HG02870 (cell line): ENCODE measurements at regions not wholly inside any gene's neighbourhood (a gene's known extent, or its start where the extent isn't known, plus 50 kb on each side); places are given as distances from the start of the nearest gene placed in this dataset.

Experiments used
- ATAC-seq: cut with Tn5 transposase; IDR thresholded peaks from one replicate; pipeline ENCODE4 v1.9.1; 2021; ENCODE audit warnings: mild to moderate bottlenecking, moderate library complexity; ENCODE audit not compliant: unreplicated experiment

DNA sequence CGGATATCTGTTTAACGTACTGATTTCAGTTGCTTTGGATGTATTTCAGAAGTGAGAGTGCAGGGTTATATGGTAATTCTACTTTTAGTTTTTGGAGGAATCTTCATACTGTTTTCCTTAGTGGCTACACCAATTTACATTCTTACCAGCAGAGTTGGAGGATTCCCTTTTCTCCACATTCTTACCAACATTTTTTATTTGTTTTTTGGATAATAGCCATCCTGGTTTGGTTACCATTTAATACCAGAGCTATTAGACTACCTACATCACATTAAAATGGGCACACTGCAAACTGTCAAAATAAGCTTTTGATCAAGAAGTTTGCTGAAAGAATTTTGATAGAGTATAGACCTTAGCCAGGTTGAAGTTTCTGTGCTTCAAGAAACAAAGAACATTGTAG lies 217.2 kb upstream of the CFAP20DC start:
- ATAC-seq = no peak

- no peak for ATAC-seq
Observed at GRCh38 chr3:59266551-59266950, 216.7 kb upstream of the CFAP20DC start.

DNA sequence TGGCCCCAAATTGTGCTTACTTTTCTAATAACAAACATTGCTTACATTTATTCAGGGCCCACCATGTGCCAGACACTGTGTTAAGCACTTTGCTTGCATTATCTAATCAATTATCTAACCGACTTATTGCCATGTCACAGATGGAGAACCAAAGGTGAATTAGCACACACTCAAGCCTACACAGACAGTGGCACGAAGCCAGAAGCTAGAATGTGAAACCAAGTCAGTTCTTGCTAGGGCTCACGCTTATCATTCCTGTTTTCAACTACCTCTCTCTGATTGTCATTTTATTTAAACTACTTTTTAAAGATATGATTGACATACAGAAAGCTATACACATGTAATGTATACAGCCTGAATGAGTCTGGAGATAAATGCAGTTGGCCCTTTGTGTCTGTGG lies 215.7 kb upstream of the CFAP20DC start:
- no peak for ATAC-seq

DNA sequence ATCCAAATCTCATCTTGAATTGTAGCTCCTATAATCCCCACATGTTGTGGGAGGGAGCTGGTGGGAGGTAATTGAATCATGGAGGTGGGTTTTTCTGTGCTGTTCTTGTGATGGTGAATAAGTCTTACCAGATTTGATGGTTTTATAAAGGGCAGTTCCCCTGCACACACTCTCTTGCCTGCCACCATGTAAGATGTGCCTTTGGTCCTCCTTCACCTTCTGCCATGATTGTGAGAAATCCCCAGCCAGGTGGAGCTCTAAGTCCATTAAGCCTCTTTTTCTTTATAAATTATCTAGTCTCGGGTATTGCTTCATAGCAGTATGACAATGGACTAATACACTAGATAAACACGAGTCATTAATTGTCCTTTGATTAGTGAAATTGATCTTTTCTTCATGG lies 214.5 kb upstream of the CFAP20DC start:
- ATAC-seq = no peak

DNA sequence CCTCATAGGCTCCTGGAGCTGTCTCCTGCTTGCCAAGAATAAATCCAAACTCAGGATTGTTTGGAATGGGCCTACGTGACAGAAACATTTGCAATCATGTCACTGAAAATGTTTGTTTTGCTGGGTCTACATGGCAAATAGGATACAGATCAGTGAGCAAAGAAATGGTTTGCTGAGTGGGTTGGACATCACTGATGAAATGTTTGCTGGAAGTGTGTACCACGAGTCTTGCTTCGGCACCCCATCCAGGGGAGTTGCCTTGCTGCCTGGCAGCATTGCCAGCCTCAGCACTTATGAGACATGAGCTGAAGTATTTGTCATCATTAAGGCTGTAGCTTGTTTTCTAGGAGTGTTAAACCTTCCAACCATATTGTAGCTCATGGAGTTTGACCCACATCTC lies 213.3 kb upstream of the CFAP20DC start:
- ATAC-seq = no peak

DNA sequence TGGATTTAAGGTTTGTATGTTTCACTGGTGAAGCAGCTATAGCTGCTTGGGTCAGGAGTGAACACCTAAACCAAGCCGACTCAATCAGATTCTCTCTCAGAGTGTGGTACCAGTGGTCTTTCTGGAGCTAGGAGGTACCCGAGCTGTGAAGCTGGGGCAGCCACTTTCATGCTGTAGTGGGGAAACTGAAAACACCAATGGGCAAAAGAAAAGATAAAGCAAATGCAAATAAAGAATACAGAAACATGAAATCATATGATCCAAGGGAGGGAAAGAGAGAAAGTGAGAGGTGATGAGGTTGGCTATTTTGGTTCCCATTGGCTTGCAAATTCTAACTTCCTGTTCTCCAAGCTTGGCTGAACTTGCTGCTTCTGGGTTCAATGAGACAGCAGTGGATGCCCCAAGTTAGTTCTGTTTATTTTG lies 212.3 kb upstream of the CFAP20DC start:
- peak; percentile 83 for ATAC-seq

- ATAC-seq = no peak
Observed at GRCh38 chr3:59261009-59261408, 211.2 kb upstream of the CFAP20DC start.

GRCh38 chr3:59258550-59259260 lies 208.9 kb upstream of the CFAP20DC start:
- no peak for ATAC-seq

DNA sequence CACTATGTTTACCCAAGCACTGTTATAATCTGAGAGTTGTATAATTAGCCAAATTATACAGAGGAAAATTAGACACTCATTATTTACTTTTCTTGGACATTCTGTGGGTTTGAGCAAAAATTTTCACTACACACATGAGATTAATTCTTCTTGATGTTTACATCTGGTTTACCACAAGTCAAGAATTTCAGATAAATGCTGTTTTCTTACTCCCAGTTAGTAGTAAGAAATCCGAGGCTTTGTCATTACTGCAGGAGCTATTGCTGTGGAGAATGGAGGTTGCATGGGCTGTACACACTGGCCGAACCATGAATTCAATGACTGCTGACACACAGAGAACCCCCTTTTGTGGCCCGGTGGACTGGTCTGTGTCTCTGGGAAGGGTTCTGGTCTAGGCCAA lies 207.7 kb upstream of the CFAP20DC start:
- ATAC-seq = no peak

GRCh38 chr3:59256230-59256629 lies 206.4 kb upstream of the CFAP20DC start:
- ATAC-seq = no peak

DNA sequence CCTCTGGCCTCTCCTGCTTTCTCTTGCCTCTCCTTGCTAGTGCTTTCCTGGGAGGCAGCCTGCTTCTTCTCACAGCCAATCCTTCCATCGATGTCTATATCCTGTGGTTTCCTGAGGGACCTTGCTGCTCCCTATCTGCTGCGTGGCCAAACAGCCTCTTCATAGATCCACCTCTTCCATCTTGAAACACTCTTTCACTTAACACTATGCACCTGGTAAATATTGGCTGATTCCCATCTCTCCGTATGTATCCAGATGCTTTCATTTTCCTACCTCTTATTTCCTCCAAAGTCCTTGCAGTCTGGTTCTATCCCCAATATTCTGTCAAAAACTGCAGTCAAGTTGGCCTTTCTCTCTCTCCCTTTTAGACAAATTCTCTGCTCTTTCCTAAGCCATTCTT lies 205.2 kb upstream of the CFAP20DC start:
- no peak for ATAC-seq

DNA sequence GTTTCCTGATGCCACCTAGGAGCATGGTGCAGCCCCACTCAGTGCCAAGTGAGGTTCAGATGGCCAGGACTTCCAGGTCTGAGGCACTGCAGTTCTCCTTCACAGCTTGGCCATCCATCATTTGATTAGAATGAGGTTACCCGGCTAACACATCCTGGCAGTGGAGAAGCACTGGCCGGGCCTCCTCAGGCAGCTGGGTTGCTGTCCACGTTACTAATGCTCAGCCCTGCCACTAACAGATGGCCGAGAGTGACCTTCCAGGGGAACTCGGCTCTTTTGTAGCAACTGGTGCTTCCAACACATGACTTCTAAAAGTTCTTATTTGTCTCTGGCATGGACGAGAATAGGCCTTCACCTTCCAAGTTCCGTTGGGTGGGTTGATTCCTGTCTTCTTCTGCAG lies 204.6 kb upstream of the CFAP20DC start:
- ATAC-seq = no peak

GRCh38 chr3:59253523-59253922 lies 203.7 kb upstream of the CFAP20DC start:
- ATAC-seq = no peak

- no peak for ATAC-seq
Observed at GRCh38 chr3:59251869-59252268, 202.0 kb upstream of the CFAP20DC start.

DNA sequence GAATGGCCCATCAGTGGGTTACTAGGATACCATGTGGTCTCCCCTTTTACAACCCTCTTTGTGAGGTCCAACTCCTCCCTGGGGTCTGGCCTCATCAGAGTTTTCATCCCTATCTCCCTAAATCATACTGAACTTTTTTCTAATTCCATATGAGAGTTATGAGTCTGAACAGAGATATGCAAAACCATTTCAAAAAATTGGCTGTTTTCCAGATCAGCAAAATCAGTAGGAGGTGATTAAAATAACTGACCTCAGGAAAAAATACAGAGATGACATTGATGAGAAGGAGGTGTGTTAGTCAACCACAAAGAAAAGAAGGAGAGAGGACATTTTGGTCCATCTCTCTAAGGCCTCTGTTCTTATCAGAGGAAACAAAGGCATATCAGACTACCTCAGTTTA lies 200.8 kb upstream of the CFAP20DC start:
- no peak for ATAC-seq

DNA sequence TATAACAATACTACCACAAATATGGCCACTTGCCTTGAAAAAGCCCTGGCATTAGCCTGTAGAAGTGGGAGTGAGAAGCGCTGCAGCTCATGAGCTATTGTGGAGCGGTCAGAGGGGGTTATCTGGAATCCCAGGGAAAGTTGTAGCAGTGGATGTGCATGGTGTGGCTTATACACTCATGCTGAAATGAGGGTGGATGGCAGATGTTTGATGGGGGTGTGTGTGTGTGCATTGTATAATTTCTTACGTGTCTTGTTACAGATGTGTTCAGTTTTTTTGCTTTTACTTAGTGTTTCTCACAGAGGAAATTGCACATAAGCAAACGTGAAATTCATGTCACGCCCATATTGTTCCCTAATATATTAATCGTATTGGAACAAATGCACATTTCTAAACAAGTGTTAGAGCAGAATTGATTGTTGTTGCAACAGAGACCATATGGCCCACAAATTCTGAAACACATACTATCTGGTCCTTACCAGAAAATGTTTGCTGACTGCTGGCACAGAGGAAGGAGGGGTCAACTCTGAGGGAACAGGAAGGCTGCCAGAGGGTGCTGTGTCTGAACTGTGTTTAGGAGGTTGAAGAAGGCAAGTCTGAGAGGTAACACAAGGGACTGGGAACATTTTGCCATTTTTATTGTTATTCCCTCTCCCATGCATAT lies 200.0 kb upstream of the CFAP20DC start:
- no peak for ATAC-seq

- ATAC-seq = no peak
Observed at GRCh38 chr3:59249004-59249403, 199.2 kb upstream of the CFAP20DC start.

- peak; percentile 43 for ATAC-seq
Observed at GRCh38 chr3:59247402-59247841, 197.6 kb upstream of the CFAP20DC start.

DNA sequence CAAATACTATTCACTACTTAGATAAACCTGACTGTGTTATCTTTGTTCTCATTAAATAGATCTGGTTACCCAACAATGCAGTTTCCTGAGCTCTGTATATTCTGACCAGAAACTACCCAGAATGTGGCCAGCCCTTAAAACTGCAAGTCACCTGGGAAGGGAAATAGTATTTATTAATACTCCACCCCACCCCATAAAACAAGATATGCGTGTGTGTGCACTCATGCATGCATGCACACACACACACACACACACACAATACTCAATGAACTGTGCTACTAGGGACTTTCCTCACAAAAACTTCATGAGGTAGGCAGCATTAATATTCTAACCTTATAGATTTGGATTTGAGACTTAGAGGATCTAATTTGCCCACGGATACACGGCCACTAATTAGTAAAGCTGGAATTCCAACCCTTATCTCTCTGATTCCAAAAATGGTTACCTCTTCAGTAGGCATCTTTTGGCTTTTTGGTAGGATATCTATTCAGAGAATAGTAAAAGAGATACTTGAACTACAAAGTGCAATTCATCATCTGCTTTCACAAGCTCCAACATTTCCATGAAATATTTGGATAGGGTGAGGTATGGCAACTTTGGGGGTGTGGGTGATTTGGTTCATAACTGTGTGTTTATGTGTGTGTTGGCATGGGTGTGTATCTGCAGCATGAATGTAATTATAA lies 197.0 kb upstream of the CFAP20DC start:
- peak; percentile 42 for ATAC-seq

DNA sequence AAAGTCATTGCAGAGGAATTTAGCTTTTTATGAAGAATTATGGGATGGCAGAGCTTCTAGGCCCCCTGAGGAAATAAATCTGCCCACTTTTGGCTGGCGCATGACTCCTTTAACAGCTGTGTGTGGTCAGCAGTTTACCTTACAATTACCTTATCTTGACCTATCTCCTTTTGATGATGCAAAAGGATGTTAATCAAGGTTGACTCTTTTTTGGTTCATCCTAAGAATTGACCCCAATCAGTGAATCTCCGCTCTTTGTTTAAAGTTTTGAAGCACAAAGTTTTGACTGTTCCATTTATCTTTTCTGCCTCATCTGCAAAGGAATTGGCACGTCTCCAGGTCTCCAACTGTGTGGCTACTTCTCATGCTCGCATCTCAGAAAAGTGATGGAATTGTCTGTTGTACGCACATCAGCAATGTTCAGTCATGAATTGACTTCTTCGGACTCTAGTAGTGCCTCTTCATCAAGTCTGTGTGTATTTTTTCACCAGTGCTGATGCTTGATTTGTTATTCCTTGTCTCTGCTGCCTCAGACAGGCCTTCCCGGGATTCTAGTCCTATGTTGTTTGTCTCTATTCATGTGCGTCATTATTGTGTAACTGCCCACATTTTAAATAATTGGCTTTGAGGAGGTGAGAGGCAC lies 196.2 kb upstream of the CFAP20DC start:
- ATAC-seq = no peak

GRCh38 chr3:59245300-59245858 lies 195.6 kb upstream of the CFAP20DC start:
- no peak for ATAC-seq
